ENCODE measurements at regions not wholly inside any gene's neighbourhood (a gene's known extent, or its start where the extent isn't known, plus 50 kb on each side); places are given as distances from the start of the nearest gene placed in this dataset.

DNA sequence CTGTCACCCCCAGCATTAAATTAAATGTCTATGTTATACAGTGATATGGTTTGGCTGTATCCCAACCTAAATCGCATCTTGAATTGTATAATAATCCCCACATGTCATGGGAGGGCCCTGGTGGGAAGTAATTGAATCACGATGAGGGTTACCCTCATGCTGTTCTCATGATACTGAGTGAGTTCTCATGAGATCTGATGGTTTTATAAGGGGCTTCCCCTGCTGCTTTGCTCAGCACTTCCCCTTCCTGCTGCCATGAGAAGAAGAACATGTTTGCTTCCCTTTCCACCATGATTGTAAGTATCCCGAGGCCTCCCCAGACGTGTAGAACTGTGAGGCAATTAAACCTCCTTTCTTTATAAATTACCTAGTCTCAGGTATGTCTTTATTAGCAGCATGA is 445.7 kb downstream of the MRPL39 start:
- Histone ChIP-seq H3K4ac (ENCODE audit: low read depth, low read length) (no peak overlapping the region), H3K9ac (ENCODE audit: low read depth, low read length) (no peak overlapping the region), H3K4me1 (ENCODE audit: control insufficient read depth, insufficient read depth, low read length) (no peaks in the 10 kb centered on the region), H3K4me2 (ENCODE audit: low read depth, low read length) (no peak overlapping the region), H3K9me3 (ENCODE audit: control insufficient read depth, insufficient read depth, low read length) (no peaks in the 10 kb centered on the region), H4K91ac (ENCODE audit: insufficient read depth, low read depth, low read length) (no peak overlapping the region), H3K56ac (ENCODE audit: extremely low read depth, insufficient read depth, low read length) (no peak overlapping the region), H2BK5ac (ENCODE audit: low read depth, low read length, poor library complexity, severe bottlenecking) (no peak overlapping the region), H2BK20ac (ENCODE audit: low read depth, low read length) (no peak overlapping the region), H3K23ac (ENCODE audit: low read depth, low read length) (no peak overlapping the region), H2AK9ac (replicated peaks; ENCODE audit: low read depth, low read length, poor library complexity) (no peak overlapping the region), H2AFZ (replicated peaks; ENCODE audit: low read length, poor library complexity) (no peak overlapping the region), H3K79me1 (ENCODE audit: low read depth in 1 of 2, low read length in 2 of 2) (no peaks in the 10 kb centered on the region), H3K9me1 (ENCODE audit: insufficient read depth, low read length) (no peaks in the 10 kb centered on the region), H3K4me3 (ENCODE audit: insufficient read depth, low read depth, low read length) (no peak overlapping the region), H2AK5ac (ENCODE audit: low read depth, low read length) (no peak overlapping the region), H3K27ac (ENCODE audit: insufficient read depth, low read length) (no peak overlapping the region), H3K36me3 (ENCODE audit: control insufficient read depth, insufficient read depth, low read length) (no peaks in the 10 kb centered on the region), H3K14ac (replicated peaks; ENCODE audit: low read depth, low read length) (no peak overlapping the region), H3K27me3 (ENCODE audit: control insufficient read depth, insufficient read depth, low read length) (no peaks in the 10 kb centered on the region), H4K5ac (ENCODE audit: low read depth, low read length) (no peak overlapping the region), H3K18ac (ENCODE audit: low read depth, low read length) (no peak overlapping the region), H4K20me1 (ENCODE audit: insufficient read depth, low read length) (no peaks in the 10 kb centered on the region), H4K8ac (ENCODE audit: low read depth in 2 of 2, low read length in 2 of 2) (no peak overlapping the region), H2BK120ac (ENCODE audit: low read depth, low read length) (no peak overlapping the region), H2BK15ac (ENCODE audit: low read depth, low read length) (no peak overlapping the region)
- intact Hi-C loops (cut with micrococcal nuclease): no loop called here
- ATAC-seq (ENCODE audit: low read depth) (no peak), DNase-seq (no peak)
- no CpG with 5 or more reads among the region's 4 CpGs for WGBS, 2 experiments (ENCODE audit: extremely low coverage in 2 of 2, insufficient read length in 1 of 2)
- POLR2A ChIA-PET (ENCODE audit: unreplicated experiment): no interaction called here
- dilution Hi-C loops (cut with HindIII; ENCODE audit: low sequenced_read_pairs, unreplicated experiment): no loop called here
- BruUV-seq (replicated peaks): no TSS peak
- TF ChIP-seq USF2 (IDR thresholded peaks at IDR 0.05; ENCODE audit: low read depth, low read length) (no peak), MAZ (IDR thresholded peaks at IDR 0.05; ENCODE audit: borderline replicate concordance, low read depth, low read length) (no peak), RCOR1 (IDR thresholded peaks at IDR 0.05; ENCODE audit: insufficient replicate concordance, low read length) (no peak), CEBPB (IDR thresholded peaks at IDR 0.05; ENCODE audit: low read depth, low read length) (no peak), FOS (IDR thresholded peaks at IDR 0.05; ENCODE audit: low read depth, low read length) (no peak), MXI1 (IDR thresholded peaks at IDR 0.05; ENCODE audit: borderline replicate concordance, low read depth, low read length) (no peak), CTCF (conservative IDR thresholded peaks at IDR 0.05; ENCODE audit: low read depth, low read length) (no peak), BHLHE40 (IDR thresholded peaks at IDR 0.05; ENCODE audit: low read depth, low read length) (no peak), CHD1 (IDR thresholded peaks at IDR 0.05; ENCODE audit: low read depth, low read length) (no peak), SMC3 (IDR thresholded peaks at IDR 0.05; ENCODE audit: low read depth, low read length) (no peak), RAD21 (IDR thresholded peaks at IDR 0.05; ENCODE audit: low read length) (no peak), POLR2A (IDR thresholded peaks at IDR 0.05; ENCODE audit: low read depth, low read length) (no peak)
- in situ Hi-C loops (cut with MboI; ENCODE audit: low sequenced_read_pairs): no loop called here
- CTCF ChIA-PET: interaction anchor here (1.4 kb wide), 1 partner anchor 10 kb away, joined by 4 read pairs; no protein-coding TSS in a partner anchor

Measured in IMR-90 (cell line).